ENCODE measurements at regions not wholly inside any gene's neighbourhood (a gene's known extent, or its start where the extent isn't known, plus 50 kb on each side); places are given as distances from the start of the nearest gene placed in this dataset.
A peak's percentile ranks its signal among the peaks of the same experiment; 100 is the strongest.
"Not testable (repeated sequence)": the region's sequence is repeated elsewhere in the genome, so short reads cannot be mapped to it uniquely, and the experiment has no call there.

DNA sequence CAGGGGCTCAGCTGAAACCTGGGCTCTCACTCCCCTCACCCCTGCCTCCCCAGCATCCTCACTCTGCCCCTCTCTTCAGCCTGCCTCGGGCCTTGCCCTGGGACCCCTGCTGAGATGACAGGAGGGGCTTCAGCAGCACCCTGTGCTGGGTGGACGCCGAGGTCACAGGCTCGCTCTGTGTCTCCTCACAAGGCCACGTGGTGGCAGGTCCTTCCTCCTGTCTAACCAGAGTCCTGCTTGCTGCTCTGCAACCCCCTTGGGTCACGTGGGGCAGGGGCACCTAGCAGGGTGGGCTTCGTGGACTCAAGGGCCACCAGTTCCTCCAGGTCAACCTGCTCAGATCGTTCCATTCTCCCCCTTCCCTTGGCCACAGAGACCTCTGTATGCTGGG, 90.4 kb downstream of the TMEM121 start:
- H3K36me3 Mint-ChIP-seq (ENCODE audit: low read depth), result no peaks in the 10 kb centered on the region
- H3K4me1 Mint-ChIP-seq (ENCODE audit: low read depth), result no peaks in the 10 kb centered on the region
- H3K4me3 Mint-ChIP-seq (ENCODE audit: unreplicated experiment), result no peak overlapping the region
- DNase-seq (ENCODE audit: low spot score), result peak; percentile 95
- TF ChIP-seq, protein P1, sequence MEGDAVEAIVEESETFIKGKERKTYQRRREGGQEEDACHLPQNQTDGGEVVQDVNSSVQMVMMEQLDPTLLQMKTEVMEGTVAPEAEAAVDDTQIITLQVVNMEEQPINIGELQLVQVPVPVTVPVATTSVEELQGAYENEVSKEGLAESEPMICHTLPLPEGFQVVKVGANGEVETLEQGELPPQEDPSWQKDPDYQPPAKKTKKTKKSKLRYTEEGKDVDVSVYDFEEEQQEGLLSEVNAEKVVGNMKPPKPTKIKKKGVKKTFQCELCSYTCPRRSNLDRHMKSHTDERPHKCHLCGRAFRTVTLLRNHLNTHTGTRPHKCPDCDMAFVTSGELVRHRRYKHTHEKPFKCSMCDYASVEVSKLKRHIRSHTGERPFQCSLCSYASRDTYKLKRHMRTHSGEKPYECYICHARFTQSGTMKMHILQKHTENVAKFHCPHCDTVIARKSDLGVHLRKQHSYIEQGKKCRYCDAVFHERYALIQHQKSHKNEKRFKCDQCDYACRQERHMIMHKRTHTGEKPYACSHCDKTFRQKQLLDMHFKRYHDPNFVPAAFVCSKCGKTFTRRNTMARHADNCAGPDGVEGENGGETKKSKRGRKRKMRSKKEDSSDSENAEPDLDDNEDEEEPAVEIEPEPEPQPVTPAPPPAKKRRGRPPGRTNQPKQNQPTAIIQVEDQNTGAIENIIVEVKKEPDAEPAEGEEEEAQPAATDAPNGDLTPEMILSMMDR (IDR thresholded peaks at IDR 0.05), result no peak
- H3K27ac Mint-ChIP-seq (ENCODE audit: unreplicated experiment), result no peak overlapping the region
- H3K9me3 Mint-ChIP-seq (ENCODE audit: low read depth), result peaks cover 17% of the 10 kb centered on the region
- H3K27me3 Mint-ChIP-seq (ENCODE audit: low read depth), result no peaks in the 10 kb centered on the region

DNA sequence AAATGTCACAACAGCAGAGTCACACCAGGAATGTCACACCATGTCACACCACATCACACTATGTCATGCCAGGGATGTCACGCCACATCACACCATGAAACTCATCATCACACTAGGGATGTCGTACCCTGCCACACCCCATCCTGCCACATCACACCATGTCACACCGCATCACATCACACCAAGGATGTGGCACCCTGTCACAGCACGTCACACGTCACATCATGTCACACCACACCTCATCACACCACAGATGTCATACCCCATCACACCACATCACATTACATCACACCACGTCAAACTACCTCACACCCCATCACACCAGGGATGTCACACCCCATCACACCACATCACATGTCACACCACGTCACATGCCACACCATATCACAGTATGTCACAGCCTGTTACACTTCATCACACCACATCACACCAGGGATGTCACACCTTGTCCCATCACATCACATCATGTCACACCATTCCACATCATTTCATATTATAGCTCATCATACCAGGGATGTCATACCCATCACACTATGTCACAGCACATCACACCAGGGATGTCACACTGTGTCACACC, 90.9 kb downstream of the TMEM121 start:
- no peak overlapping the region for H3K4me3 Mint-ChIP-seq (ENCODE audit: unreplicated experiment)

DNA sequence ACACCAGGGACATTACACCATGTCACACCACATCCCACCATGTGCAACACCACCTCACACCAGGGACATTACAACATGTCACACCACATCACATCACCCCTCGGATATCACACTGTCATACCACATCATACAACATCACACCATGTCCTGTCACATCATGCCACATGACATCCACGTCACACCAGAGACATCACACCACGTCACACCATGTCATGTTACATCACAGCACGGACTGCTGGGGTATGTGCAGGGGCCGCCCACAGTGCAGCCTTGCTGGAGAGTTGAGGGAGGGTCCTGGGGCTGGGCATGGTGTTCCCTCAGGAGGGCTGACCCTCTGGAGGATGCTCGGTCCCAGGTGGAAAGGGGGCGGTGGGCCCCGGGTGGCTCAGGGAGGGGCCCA, 91.4 kb downstream of the TMEM121 start:
- H3K9me3 Mint-ChIP-seq (ENCODE audit: low read depth), result peaks cover 17% of the 10 kb centered on the region
- not testable (repeated sequence) for H3K4me1 Mint-ChIP-seq (ENCODE audit: low read depth); H3K27ac Mint-ChIP-seq (ENCODE audit: unreplicated experiment)

More for the DNA sequence above, 90.9 kb downstream of the TMEM121 start:
- no peak for DNase-seq (ENCODE audit: low spot score)
- no peaks in the 10 kb centered on the region for H3K36me3 Mint-ChIP-seq (ENCODE audit: low read depth)
- no peaks in the 10 kb centered on the region for H3K4me1 Mint-ChIP-seq (ENCODE audit: low read depth)
- peaks cover 17% of the 10 kb centered on the region for H3K9me3 Mint-ChIP-seq (ENCODE audit: low read depth)
- no peak overlapping the region for H3K27ac Mint-ChIP-seq (ENCODE audit: unreplicated experiment)
- no peaks in the 10 kb centered on the region for H3K27me3 Mint-ChIP-seq (ENCODE audit: low read depth)
- TF ChIP-seq, protein P1 (IDR thresholded peaks at IDR 0.05), result no peak

DNA sequence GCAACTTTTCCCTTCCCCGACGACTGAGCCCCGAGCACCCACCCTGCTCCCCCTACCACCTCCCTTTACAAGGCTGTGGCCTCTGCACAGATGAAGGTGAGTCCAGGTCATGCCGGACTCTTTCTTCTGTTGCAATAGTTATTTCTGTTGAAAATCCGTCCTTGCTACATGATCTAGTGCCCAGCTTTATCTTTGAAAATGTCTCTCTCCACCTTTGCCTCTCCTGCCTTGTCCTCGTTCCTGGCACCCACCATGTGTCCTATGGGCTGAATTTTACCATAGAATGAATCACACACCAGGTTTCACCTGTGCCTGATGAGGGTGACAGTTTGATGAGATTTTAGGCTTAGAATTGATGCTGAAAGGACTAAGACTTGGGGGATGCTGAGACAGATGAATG, 92.9 kb downstream of the TMEM121 start:
- not testable (repeated sequence) for H3K36me3 Mint-ChIP-seq (ENCODE audit: low read depth); H3K4me1 Mint-ChIP-seq (ENCODE audit: low read depth); H3K4me3 Mint-ChIP-seq (ENCODE audit: unreplicated experiment); DNase-seq (ENCODE audit: low spot score); H3K27ac Mint-ChIP-seq (ENCODE audit: unreplicated experiment); H3K27me3 Mint-ChIP-seq (ENCODE audit: low read depth)
- H3K9me3 Mint-ChIP-seq (ENCODE audit: low read depth), result peaks cover 17% of the 10 kb centered on the region

More for the DNA sequence above, 91.4 kb downstream of the TMEM121 start:
- not testable (repeated sequence) for H3K36me3 Mint-ChIP-seq (ENCODE audit: low read depth); H3K4me3 Mint-ChIP-seq (ENCODE audit: unreplicated experiment); DNase-seq (ENCODE audit: low spot score); H3K27me3 Mint-ChIP-seq (ENCODE audit: low read depth)

DNA sequence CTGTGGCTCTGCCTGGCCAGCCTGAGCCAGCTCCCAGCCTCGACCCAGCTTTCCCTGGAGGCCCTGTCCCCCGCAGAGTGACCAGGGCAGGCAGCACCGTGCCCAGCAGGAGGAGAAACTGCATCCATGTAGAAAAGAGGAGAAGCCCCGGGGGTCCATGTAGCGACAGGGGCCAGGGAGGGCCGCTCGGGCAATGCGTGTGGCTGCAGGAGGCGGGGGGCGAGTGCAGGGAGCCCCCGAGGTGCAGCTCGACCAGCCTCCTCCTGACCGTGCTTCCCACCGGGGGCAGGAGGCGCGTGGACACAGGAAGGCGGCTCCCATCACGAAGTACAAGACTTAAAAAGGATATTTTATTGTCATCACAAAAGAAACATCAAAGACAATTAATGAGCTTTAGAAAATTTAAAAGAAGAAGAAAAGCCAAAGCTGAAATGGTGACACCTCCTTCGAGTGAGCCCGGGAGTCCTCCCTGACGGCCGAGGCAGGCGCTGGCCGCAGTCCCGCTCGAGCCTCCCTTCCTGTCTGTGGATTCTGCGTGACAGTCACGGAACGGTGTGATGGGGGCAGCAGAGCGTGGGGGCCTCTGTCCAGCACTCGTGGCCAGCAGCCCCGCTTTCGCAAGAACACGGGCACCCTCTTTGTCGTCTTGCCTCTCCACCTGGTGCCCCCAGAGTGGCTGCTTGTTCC, 93.9 kb downstream of the TMEM121 start:
- H3K4me1 Mint-ChIP-seq (ENCODE audit: low read depth); H3K27ac Mint-ChIP-seq (ENCODE audit: unreplicated experiment); H3K4me3 Mint-ChIP-seq (ENCODE audit: unreplicated experiment); DNase-seq (ENCODE audit: low spot score); H3K27me3 Mint-ChIP-seq (ENCODE audit: low read depth); H3K36me3 Mint-ChIP-seq (ENCODE audit: low read depth): not testable (repeated sequence)
- peaks cover 20% of the 10 kb centered on the region for H3K9me3 Mint-ChIP-seq (ENCODE audit: low read depth)

DNA sequence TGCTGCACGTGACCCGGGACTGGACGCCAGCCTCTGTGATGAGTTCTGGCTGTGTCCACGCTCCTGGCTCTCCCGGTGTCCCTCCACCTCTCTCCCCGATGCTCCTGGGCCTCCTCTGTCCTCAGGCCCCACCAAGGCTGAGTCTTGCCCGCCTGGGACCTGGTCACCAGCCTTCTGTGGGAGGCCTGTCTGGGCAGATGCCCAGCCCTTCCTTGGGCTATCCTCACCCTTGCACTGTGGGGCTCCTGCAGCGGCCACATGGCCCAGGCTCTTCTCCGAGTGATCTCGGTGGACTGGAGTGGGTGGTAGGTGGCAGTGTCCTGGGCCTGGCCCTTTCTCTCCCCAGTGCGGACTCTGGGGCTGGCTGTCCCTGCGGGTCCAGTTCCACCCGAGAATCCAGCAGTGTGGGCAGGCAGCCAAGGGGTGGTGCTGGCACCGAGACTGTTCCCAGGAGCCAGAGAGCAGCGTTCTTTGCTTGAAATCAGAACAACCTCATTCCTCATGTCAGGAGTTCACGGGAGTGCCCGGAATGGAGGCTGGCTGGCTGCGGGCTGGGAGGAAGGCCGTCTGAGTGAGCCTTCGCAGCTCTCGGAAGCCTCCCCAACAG, 94.6 kb downstream of the TMEM121 start:
- DNase-seq (ENCODE audit: low spot score); H3K27me3 Mint-ChIP-seq (ENCODE audit: low read depth); H3K36me3 Mint-ChIP-seq (ENCODE audit: low read depth); H3K4me1 Mint-ChIP-seq (ENCODE audit: low read depth); H3K27ac Mint-ChIP-seq (ENCODE audit: unreplicated experiment); H3K4me3 Mint-ChIP-seq (ENCODE audit: unreplicated experiment): not testable (repeated sequence)
- H3K9me3 Mint-ChIP-seq (ENCODE audit: low read depth), result peaks cover 18% of the 10 kb centered on the region

DNA sequence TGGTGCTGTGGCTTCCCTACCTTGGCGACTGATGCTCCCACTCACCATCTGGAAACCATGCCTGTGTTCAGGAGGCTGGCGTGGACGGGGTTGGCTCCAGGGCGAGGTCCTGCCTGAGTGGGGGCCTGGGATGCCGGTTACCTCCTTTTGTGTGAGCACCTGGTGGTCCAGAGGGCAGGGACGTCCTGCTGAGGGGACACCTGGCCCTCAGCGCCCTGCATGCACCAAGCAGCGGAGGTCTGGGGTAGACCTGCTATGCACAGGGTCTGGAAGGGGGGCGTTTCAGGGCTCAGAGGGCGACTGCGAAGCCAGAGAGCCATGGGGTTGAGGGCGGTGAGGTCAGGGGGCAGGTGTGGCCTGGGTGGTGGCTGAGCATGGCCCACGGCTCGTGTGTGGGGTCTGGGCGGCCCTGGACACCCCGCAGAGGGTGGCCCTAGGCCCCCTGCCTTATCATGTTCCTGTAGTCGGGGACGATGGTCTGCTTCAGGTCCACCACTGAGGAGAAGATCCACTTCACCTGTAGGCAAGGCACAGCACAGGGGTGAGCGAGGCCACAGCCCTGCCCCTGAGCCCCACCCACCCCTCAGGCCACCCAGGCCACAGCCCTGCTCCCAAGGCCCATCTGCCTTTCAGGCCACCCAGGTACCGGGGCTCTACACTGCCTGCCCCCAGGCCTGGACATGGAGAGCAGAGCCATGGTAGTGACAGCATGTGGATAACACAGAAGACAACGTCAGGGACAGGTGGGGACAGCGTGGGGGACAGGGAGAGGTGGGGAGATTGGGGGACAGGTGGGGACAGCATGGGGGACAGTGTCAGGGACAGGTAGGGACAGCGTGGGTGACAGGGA, 95.3 kb downstream of the TMEM121 start:
- DNase-seq (ENCODE audit: low spot score); H3K27ac Mint-ChIP-seq (ENCODE audit: unreplicated experiment); H3K4me1 Mint-ChIP-seq (ENCODE audit: low read depth); H3K4me3 Mint-ChIP-seq (ENCODE audit: unreplicated experiment); H3K36me3 Mint-ChIP-seq (ENCODE audit: low read depth); H3K27me3 Mint-ChIP-seq (ENCODE audit: low read depth): not testable (repeated sequence)
- peaks cover 18% of the 10 kb centered on the region for H3K9me3 Mint-ChIP-seq (ENCODE audit: low read depth)

All from chondrocyte (in vitro differentiated cells).